IMR-90 (cell line): ENCODE measurements at regions not wholly inside any gene's neighbourhood (a gene's known extent, or its start where the extent isn't known, plus 50 kb on each side); places are given as distances from the start of the nearest gene placed in this dataset.

ENCODE experiments used
- MXI1 ChIP-seq: IDR thresholded peaks from 2 replicates; pipeline ENCODE4 v1.6.1; 2012; ENCODE audit warnings: low read depth, mild to moderate bottlenecking, low read length, moderate library complexity, borderline replicate concordance
- TF ChIP-seq, protein P1 (sequence below): conservative IDR thresholded peaks from 2 replicates; pipeline ENCODE4 v1.5.1; 2012; ENCODE audit warnings: mild to moderate bottlenecking, low read depth, low read length, improper control_type of control experiment

DNA sequence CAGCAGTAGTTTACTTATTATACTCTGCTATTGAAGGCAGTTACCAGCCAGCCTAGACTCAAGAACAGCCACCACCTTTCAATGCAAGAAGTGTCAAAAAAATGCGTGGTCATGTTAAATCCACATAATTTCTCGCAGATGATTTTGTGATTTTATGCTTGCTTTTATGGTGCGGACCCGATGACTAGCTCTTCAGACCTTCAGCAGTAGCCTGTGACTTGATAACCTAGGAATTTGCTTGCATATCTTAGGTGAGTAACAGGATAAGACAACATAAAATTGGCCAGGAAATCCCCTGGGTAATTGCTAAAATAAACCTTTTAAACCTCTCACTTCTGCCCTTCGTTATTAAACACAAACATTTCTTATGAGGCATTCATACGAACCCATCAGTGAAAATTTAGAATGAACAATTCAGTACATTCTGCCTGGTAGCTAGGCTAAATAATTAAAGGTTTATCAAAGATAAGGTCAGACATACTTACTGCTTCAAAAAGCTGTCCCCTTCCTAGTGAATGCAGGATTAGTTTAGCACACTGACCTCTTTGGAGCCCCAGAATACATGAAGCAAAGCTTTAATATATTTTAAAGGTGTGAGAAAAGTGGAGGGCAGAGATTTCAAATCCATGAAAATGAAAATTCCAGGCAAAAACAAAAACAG, 798.8 kb downstream of the OTOL1 start:
- TF ChIP-seq, protein P1, sequence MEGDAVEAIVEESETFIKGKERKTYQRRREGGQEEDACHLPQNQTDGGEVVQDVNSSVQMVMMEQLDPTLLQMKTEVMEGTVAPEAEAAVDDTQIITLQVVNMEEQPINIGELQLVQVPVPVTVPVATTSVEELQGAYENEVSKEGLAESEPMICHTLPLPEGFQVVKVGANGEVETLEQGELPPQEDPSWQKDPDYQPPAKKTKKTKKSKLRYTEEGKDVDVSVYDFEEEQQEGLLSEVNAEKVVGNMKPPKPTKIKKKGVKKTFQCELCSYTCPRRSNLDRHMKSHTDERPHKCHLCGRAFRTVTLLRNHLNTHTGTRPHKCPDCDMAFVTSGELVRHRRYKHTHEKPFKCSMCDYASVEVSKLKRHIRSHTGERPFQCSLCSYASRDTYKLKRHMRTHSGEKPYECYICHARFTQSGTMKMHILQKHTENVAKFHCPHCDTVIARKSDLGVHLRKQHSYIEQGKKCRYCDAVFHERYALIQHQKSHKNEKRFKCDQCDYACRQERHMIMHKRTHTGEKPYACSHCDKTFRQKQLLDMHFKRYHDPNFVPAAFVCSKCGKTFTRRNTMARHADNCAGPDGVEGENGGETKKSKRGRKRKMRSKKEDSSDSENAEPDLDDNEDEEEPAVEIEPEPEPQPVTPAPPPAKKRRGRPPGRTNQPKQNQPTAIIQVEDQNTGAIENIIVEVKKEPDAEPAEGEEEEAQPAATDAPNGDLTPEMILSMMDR: no peak
- TF ChIP-seq MXI1: no peak
